ENCODE measurements at regions not wholly inside any gene's neighbourhood (a gene's known extent, or its start where the extent isn't known, plus 50 kb on each side); places are given as distances from the start of the nearest gene placed in this dataset.

DNA sequence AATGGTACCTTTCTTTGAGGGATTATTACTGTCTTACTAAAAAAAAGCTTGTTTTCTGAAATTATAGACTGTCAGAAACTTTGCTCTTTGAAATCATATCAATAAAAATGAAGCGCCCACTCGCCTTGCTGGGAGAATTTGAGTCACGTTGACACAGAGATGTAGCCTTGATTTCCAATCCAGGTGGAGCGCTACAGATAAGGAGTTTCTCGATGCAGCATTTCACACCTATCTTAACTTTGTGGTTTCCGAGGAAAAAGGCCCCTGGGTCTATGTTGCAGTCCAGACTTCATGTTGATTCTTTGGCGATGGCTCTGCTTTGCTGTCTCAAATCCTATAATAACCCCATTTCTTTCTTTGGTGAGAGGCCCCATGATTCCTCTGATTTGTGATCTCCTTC, 158.1 kb upstream of the ARG1 start:
- no peak for DNase-seq (ENCODE audit: unreplicated experiment)
- Mint-ChIP-seq H3K27me3 (ENCODE audit: insufficient read depth, unreplicated experiment) (no peaks in the 10 kb centered on the region), H3K9me3 (ENCODE audit: unreplicated experiment) (no peaks in the 10 kb centered on the region), H3K27ac (ENCODE audit: low read depth, unreplicated experiment) (no peak overlapping the region), H3K4me1 (ENCODE audit: insufficient read depth, unreplicated experiment) (no peaks in the 10 kb centered on the region), H3K4me3 (ENCODE audit: unreplicated experiment) (no peak overlapping the region), H3K36me3 (ENCODE audit: insufficient read depth, unreplicated experiment) (no peaks in the 10 kb centered on the region)
- intact Hi-C loops (cut with micrococcal nuclease), result no loop called here
- TF ChIP-seq, protein P1, sequence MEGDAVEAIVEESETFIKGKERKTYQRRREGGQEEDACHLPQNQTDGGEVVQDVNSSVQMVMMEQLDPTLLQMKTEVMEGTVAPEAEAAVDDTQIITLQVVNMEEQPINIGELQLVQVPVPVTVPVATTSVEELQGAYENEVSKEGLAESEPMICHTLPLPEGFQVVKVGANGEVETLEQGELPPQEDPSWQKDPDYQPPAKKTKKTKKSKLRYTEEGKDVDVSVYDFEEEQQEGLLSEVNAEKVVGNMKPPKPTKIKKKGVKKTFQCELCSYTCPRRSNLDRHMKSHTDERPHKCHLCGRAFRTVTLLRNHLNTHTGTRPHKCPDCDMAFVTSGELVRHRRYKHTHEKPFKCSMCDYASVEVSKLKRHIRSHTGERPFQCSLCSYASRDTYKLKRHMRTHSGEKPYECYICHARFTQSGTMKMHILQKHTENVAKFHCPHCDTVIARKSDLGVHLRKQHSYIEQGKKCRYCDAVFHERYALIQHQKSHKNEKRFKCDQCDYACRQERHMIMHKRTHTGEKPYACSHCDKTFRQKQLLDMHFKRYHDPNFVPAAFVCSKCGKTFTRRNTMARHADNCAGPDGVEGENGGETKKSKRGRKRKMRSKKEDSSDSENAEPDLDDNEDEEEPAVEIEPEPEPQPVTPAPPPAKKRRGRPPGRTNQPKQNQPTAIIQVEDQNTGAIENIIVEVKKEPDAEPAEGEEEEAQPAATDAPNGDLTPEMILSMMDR (IDR thresholded peaks at IDR 0.05; ENCODE audit: unreplicated experiment), result no peak
- ChIA-PET POLR2A (interaction anchor here (0.7 kb wide), 1 partner anchor 193 kb away, joined by 3 read pairs; no protein-coding TSS in a partner anchor), CTCF (no interaction called here)
- BruUV-seq (replicated peaks), result no TSS peak

DNA sequence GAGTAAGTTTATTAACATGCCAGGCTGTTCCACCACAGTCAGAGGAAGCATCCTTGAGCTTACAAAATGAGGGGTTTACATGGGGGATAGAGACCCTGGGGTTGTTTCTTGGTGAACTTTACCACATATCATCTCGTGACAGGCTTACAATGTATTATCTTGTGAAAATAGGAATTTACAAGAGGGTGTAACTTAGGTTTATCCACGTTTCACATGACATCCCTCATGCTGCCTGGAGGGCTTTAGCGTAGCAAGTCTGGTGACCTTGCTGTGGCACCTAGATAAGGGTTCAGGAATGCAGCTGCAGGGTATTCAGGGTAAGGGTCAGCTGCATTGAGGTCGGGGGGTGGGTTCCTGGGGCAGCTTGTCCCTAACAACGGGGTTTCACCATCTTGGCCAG, 154.6 kb upstream of the ARG1 start:
- no peak for DNase-seq (ENCODE audit: unreplicated experiment)
- intact Hi-C loops (cut with micrococcal nuclease), result no loop called here
- ChIA-PET CTCF (no interaction called here), POLR2A (no interaction called here)
- H3K27me3 Mint-ChIP-seq (ENCODE audit: insufficient read depth, unreplicated experiment), result no peaks in the 10 kb centered on the region
- H3K4me3 Mint-ChIP-seq (ENCODE audit: unreplicated experiment), result no peak overlapping the region
- no peaks in the 10 kb centered on the region for H3K4me1 Mint-ChIP-seq (ENCODE audit: insufficient read depth, unreplicated experiment)
- H3K9me3 Mint-ChIP-seq (ENCODE audit: unreplicated experiment), result no peaks in the 10 kb centered on the region
- H3K27ac Mint-ChIP-seq (ENCODE audit: low read depth, unreplicated experiment), result no peak overlapping the region
- H3K36me3 Mint-ChIP-seq (ENCODE audit: insufficient read depth, unreplicated experiment), result no peaks in the 10 kb centered on the region
- BruUV-seq (replicated peaks), result no TSS peak
- TF ChIP-seq, protein P1 (IDR thresholded peaks at IDR 0.05; ENCODE audit: unreplicated experiment), result no peak

DNA sequence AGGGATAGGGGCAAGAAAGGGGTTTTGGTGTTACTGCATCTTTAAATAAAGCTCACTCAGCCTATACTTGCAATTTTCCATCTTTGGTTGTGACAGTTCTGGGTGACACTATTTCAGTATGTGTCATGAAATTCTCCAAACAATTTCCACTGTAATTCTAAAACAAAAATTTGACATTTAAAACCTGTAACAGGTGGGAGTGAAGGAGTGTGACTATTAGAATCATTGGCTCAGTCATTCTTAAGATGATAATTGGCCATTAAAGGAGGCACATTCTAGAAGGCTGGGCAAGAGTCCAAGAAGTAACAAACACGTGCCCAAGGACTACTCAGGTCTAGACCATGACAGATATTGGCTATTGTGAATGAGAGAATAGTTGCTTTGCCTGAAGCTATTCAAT, 153.3 kb upstream of the ARG1 start:
- H3K36me3 Mint-ChIP-seq (ENCODE audit: insufficient read depth, unreplicated experiment), result no peaks in the 10 kb centered on the region

DNA sequence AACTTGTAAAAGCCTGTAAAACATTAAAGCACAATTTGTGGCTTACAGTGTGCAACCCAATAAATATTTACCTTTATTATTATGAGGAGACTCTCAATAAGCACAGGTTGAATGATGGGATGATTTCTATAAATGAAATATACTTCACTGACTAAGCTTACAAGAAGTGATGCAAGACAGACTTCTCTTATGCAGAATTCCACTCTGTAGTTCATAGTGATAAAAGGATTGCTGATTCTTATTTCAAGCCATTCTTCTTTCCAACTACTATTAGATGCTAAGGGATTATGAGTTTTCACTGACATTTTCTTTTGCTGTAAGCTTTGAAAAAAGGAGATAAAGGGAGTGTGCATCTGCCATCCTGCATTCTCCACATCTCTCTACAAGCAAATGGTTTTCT, 149.0 kb upstream of the ARG1 start:
- TF ChIP-seq, protein P1 (IDR thresholded peaks at IDR 0.05; ENCODE audit: unreplicated experiment), result no peak
- Mint-ChIP-seq H3K9me3 (ENCODE audit: unreplicated experiment) (no peaks in the 10 kb centered on the region), H3K27me3 (ENCODE audit: insufficient read depth, unreplicated experiment) (no peaks in the 10 kb centered on the region), H3K4me1 (ENCODE audit: insufficient read depth, unreplicated experiment) (no peaks in the 10 kb centered on the region), H3K27ac (ENCODE audit: low read depth, unreplicated experiment) (no peak overlapping the region), H3K36me3 (ENCODE audit: insufficient read depth, unreplicated experiment) (no peaks in the 10 kb centered on the region), H3K4me3 (ENCODE audit: unreplicated experiment) (no peak overlapping the region)
- intact Hi-C loops (cut with micrococcal nuclease), result no loop called here
- CTCF ChIA-PET, result no interaction called here
- POLR2A ChIA-PET, result no interaction called here
- no peak for DNase-seq (ENCODE audit: unreplicated experiment)
- BruUV-seq (replicated peaks), result no TSS peak

More for the DNA sequence above, 153.3 kb upstream of the ARG1 start:
- ChIA-PET CTCF (no interaction called here), POLR2A (interaction anchor here (0.6 kb wide), 1 partner anchor 20 kb away, joined by 3 read pairs; no protein-coding TSS in a partner anchor)
- no TSS peak for BruUV-seq (replicated peaks)
- no peak overlapping the region for H3K4me3 Mint-ChIP-seq (ENCODE audit: unreplicated experiment)
- H3K27me3 Mint-ChIP-seq (ENCODE audit: insufficient read depth, unreplicated experiment), result no peaks in the 10 kb centered on the region
- TF ChIP-seq, protein P1 (IDR thresholded peaks at IDR 0.05; ENCODE audit: unreplicated experiment), result no peak
- no peaks in the 10 kb centered on the region for H3K9me3 Mint-ChIP-seq (ENCODE audit: unreplicated experiment)
- DNase-seq (ENCODE audit: unreplicated experiment), result no peak
- no peaks in the 10 kb centered on the region for H3K4me1 Mint-ChIP-seq (ENCODE audit: insufficient read depth, unreplicated experiment)
- no peak overlapping the region for H3K27ac Mint-ChIP-seq (ENCODE audit: low read depth, unreplicated experiment)
- intact Hi-C loops (cut with micrococcal nuclease), result no loop called here
